Gastroesophageal sphincter (tissue), 3 donors: ENCODE measurements at regions not wholly inside any gene's neighbourhood (a gene's known extent, or its start where the extent isn't known, plus 50 kb on each side); places are given as distances from the start of the nearest gene placed in this dataset.

Source experiments
- EP300 ChIP-seq: sonication (generic); formaldehyde crosslinking; IDR thresholded peaks from one replicate; pipeline ENCODE4 v1.6.1; 2017; ENCODE audit warnings: antibody characterized with exemption, mild to moderate bottlenecking
- POLR2AphosphoS5 ChIP-seq: sonication (generic); formaldehyde crosslinking; IDR thresholded peaks from one replicate; pipeline ENCODE4 v1.6.1; 2017; ENCODE audit warnings: antibody characterized with exemption
- TF ChIP-seq, protein P1 (sequence below), 4 experiments: fragments of 200-600 bp in 2 of 4; fragments of 450-650 bp in 2 of 4; sonication (generic) in 1 of 4; IDR thresholded peaks; one replicate each; pipeline ENCODE4 v1.5.1; 2017 to 2019; ENCODE audit warnings: antibody characterized with exemption in 4 of 4, mild to moderate bottlenecking in 2 of 4, moderate library complexity in 2 of 4

DNA sequence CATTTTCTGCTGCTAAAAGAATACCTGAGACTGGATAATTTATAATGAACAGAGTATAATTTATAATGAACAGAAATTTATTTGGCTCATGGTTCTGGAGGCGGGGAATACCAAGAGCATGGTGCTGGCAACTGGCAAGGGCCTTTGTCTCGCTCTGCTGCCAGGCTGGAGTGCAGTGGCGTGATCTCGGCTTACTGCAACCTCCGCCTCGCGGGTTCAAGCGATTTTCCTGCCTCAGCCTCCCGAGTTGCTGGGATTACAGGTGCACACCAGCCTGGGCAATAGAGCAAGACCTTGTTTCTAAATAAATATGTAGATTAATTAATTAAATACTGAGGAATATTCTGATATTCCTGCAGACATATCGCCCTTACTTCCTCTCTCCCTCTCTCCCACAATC is 1610.8 kb downstream of the SUCLG1 start:
- TF ChIP-seq POLR2AphosphoS5, result no peak
- TF ChIP-seq, protein P1, sequence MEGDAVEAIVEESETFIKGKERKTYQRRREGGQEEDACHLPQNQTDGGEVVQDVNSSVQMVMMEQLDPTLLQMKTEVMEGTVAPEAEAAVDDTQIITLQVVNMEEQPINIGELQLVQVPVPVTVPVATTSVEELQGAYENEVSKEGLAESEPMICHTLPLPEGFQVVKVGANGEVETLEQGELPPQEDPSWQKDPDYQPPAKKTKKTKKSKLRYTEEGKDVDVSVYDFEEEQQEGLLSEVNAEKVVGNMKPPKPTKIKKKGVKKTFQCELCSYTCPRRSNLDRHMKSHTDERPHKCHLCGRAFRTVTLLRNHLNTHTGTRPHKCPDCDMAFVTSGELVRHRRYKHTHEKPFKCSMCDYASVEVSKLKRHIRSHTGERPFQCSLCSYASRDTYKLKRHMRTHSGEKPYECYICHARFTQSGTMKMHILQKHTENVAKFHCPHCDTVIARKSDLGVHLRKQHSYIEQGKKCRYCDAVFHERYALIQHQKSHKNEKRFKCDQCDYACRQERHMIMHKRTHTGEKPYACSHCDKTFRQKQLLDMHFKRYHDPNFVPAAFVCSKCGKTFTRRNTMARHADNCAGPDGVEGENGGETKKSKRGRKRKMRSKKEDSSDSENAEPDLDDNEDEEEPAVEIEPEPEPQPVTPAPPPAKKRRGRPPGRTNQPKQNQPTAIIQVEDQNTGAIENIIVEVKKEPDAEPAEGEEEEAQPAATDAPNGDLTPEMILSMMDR (IDR thresholded peaks at IDR 0.05), result no peak
- no peak for TF ChIP-seq EP300
